OCI-M2 (cell line): ENCODE measurements at regions not wholly inside any gene's neighbourhood (a gene's known extent, or its start where the extent isn't known, plus 50 kb on each side); places are given as distances from the start of the nearest gene placed in this dataset.

Source experiments
- DNase-seq: peaks from one replicate; lab custom pipeline; 2025; ENCODE audit not compliant: unreplicated experiment; lab: John Stamatoyannopoulos, UW

DNA sequence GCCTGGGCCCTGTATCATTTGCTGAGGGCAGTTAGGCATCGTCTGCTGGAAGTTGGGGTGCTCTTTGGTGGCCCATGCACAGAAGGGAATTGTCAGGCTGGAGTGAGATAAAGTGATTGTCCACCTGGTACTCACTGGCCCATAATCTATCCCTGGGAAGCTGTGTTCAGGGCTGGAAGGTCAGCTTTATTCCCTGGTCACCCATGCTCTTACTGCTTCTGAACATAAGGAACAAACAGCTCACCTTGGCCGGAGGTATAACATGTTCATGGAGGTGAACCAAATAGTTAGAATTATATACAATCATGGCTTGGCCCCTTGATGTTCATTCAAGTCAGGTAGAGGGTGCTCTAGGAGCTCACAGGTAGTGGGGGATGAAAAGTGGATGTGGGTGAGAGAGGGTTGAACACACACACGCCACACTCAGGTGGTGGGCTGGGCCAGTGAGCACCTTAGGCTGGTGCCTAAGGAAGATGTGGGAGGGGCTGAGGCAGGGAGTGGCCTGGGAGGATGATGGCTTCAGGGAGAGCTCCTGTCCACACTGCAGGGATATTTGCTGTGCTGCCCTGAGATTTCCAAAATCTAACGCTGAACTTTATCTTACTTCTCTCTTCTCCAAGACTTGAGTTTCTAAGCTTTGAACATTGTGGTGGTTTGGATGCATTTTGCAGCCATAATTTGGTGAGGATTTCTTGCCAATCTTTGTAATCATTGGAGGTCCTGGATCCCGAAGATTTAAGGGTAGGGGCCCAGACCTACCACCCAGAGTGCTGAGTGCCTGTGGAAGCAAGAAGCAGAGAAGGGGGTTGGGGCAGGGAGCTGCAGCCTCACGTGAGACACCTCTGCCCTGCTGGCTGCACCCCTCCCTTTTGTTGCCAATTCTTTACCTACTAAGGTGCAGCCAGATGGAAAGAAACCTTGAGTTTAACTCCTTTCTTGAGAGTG is 420.6 kb downstream of the ZNF536 start:
- DNase-seq: no peak

GRCh38 chr19:30791088-30791487 is 418.9 kb downstream of the ZNF536 start:
- no peak for DNase-seq

GRCh38 chr19:30790056-30790680 is 418.0 kb downstream of the ZNF536 start:
- no peak for DNase-seq

DNA sequence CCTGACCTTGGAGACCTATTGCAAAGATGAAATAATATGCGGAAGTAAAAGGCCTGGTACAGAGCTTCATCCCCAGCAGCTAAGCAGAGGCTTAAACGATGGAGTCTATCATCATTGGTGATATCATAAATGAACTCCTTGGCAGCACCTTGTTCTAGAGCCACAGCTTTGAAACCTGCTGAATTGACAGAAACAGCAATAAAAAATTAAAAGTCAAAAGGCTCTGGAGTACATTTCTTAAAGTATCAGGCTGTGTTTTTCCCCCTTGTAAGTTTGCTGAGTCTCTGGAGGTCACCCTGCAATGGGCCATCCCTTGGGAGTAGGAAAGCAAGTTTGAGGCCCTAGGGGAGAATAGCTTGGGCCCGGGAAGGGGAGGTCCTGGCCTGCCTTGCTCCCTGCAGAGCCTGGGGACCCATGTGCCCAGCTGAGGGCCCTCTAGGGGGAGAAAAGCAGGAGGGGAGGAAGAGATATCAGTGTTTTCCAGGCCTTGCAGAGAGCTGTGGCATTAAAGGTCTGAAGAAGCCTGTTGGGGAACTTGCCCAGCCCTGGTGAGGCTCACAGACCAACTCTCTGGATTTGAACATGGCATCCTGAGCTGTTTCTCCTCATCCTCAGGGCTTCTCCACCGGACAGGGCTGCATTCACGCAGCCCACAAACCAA is 416.1 kb downstream of the ZNF536 start:
- no peak for DNase-seq

DNA sequence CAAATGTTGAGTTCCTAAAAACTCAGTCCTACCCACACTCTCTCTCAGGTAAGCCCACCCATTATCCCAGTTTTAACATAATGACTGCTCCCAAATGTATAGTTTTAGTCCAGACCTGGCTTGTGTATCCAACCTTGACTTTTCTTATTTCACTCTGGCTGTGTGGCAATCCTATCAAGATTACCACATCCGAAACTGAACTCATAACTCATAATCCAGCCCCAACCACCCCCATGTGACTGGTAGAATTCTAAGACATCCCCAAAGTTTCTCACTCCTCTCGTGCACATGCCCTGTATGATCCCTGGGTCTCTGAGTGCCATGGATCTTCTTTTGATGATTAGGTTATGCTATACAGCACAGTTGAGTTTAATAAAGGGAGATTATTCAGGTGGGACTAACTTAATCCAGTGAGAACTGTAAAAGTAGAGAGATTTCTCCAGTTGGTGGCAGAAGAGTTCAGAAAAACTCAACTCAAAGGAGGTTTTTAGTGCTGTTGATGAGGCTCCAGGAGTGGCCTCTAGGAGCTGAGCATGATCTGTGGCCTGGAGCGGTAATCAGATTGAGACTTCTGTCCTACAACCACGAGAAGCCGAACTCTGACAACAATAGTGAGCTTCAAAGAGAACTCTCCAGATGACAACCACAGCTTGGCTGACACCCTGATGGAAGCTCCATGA is 413.4 kb downstream of the ZNF536 start:
- DNase-seq: no peak

DNA sequence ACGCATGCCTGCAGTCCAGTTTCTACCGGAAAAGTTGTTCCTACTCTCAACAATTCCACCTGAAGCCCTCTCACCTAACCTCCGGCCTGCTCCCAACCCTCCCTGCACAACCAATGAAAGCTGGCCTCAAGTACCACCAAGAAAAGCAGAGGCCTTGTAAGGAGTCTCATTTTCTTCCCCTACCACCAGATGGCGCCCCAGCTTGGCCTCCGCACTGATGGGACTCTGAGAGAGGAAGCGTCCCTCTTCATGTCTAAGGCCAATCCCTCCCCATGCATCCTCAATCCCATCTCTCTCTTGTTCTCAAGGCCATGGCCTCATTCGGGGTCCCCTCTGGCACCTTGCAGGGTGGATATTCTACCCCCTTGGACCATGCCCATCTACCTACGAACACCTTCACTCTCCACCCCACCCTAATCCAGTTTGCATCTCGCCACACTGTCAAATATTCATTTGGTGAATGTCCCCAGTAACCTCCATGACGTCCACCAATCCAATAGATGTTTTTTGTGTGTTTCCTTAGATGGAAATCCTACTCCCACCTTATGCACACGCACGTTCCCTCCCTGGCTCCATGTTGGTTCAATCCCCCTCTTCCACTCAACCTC is 412.8 kb downstream of the ZNF536 start:
- DNase-seq: no peak

GRCh38 chr19:30783936-30784335 is 411.8 kb downstream of the ZNF536 start:
- DNase-seq: no peak

DNA sequence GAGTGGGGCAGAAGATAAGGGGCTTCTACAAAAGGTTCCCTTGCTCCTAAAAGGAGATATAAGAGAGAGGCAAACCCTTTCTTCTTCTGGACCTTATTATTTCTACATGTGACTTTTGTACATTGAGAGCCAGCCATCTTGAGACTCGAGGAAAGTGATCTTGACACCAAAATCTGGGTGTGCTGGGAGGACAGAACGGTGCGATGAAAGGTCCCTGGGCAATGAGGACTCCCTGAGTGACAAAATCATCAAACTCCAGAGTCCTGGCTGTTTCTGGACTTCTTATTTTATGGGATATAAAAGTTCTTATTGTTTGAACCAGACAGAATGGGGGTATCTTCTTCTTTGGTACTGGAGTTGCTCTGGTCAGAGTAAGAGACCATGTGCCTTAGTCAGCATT is 411.0 kb downstream of the ZNF536 start:
- DNase-seq: no peak

DNA sequence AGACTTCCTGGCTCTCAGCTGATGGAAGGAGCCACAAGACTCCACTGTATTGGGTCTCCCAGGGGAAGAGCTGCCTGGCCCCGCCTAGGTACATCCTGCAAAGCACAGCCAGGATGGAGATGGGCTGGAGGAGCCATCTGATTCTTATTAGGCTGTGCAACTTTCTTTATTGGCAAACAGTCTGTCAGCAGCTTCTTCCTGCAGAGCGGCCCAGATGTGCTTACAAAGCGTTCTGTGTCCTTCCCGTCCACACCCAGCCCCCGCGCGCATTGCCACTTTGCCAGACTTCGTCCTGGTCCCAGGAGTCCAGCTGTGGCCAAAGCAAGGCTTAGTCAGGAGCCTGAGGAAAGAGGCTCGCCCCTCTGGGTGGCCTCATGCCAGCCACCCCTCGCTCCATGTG is 409.3 kb downstream of the ZNF536 start:
- DNase-seq: no peak

GRCh38 chr19:30781047-30781446 is 408.9 kb downstream of the ZNF536 start:
- DNase-seq: no peak

DNA sequence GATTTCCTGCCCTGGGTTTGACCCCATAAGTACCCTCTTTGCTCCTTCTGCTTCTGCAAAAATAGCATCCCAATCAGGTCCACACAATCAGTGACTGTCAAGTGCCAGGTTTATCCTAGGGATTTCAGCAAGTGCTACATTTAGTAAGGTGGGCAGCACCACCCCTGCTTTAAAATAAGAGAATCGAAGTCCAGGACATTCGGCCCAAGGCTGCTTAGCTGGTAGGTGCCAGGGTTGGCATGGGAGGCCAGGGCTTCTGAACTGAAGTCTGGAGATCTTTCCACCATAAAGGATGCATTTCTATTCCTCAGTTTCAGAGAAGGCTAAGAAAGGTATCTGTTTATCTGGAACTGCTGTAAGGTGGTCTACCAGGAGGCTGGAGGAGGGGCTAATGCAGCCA is 408.3 kb downstream of the ZNF536 start:
- DNase-seq: no peak

- no peak for DNase-seq
These were observed 407.8 kb downstream of the ZNF536 start for GRCh38 chr19:30780032-30780431.

DNA sequence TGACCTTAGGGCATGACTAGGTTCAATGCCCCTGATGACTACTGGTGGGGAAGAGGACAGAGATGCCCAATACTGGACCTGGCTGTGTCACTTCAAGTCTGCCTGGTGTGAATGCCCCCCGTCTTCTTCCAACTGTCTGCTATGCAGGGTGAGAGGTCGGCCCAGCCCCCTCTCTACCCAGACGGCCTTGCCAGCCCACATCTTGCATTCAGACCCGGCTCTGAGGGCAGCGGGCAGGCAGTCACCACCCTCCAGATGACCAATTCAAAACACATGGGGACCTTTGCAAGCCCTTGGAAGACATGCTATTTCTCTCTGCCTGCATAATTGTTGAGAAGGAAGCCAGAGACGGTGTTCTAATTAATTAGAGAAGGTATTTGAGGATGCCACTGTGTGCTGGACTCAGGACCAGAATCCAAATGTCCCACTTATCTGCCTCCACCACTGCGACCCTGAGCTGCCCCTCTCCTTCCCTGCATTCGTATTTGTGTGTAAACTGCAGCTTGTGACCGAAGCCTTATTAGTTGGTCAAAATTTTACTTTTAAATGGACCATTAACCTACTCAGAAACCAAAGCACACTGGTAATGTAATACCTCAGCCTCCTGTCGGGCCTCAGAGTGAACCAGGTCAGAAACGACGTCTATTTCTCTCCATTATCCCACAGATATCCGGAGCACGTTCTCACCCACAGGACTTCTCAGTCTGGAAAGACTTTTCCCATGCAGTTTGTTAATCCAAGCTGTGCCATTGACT is 407.0 kb downstream of the ZNF536 start:
- DNase-seq: no peak

- no peak for DNase-seq
These were observed 405.9 kb downstream of the ZNF536 start for GRCh38 chr19:30778061-30778460.

DNA sequence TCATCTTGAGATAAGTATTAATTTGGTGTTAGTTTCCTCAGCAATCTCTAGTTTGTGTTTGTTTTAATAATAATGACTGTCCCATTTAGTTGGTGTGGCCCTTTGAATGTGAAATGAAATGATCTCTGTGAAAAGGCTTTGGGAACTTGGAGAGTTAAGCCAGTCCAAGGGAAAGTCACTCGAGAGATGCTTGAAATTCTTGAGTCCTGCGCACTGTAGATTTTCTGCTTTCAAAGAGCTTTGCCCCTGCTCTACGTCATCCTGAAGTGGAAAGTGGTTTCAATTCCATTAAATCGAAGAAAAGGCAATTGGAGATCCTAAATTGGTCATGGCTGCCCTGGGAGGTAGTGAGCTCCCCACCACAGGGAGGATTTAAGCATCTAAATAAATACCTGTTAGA is 403.8 kb downstream of the ZNF536 start:
- no peak for DNase-seq

GRCh38 chr19:30774252-30774766 is 402.1 kb downstream of the ZNF536 start:
- DNase-seq: no peak

GRCh38 chr19:30762651-30763050 is 390.5 kb downstream of the ZNF536 start:
- no peak for DNase-seq

DNA sequence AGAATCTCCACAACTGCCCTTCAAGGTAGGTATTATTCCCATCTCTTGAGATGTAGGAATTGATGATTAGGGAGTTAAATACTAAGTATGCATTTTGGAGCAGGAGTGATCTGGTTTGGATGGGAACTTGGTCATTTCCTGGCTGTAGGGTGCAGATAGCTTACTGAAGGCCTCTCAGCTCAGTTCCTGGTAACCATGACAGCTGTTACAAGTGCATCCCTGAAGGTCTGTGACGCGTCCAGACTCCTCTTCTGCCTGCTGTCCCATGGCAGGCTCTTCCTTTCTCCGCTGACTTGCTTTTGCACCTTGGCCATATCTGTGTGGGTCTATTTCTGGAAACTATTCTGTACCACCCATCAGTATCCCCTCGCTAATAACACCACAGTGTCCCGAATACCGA is 387.8 kb downstream of the ZNF536 start:
- DNase-seq: no peak

GRCh38 chr19:30757837-30758617 is 385.8 kb downstream of the ZNF536 start:
- no peak for DNase-seq
